ENCODE measurements at regions not wholly inside any gene's neighbourhood (a gene's known extent, or its start where the extent isn't known, plus 50 kb on each side); places are given as distances from the start of the nearest gene placed in this dataset.

- TF ChIP-seq CTCF (IDR thresholded peaks at IDR 0.05; ENCODE audit: low read depth, low read length, missing control alignments), result no peak
- no peak overlapping the region for H3K4me3 ChIP-seq (replicated peaks; ENCODE audit: low read depth, low read length)
- no peak for DNase-seq (ENCODE audit: extremely low read depth, low read depth)
Measured at GRCh38 chr12:105610459-105610858, 280.0 kb downstream of the C12orf75 start.

GRCh38 chr12:105611340-105611739, 280.8 kb downstream of the C12orf75 start:
- no peak for DNase-seq (ENCODE audit: extremely low read depth, low read depth)
- no peak for TF ChIP-seq CTCF (IDR thresholded peaks at IDR 0.05; ENCODE audit: low read depth, low read length, missing control alignments)
- no peak overlapping the region for H3K4me3 ChIP-seq (replicated peaks; ENCODE audit: low read depth, low read length)

- DNase-seq (ENCODE audit: extremely low read depth, low read depth), result no peak
- no peak overlapping the region for H3K4me3 ChIP-seq (replicated peaks; ENCODE audit: low read depth, low read length)
- no peak for TF ChIP-seq CTCF (IDR thresholded peaks at IDR 0.05; ENCODE audit: low read depth, low read length, missing control alignments)
Measured at GRCh38 chr12:105613269-105613668, 282.8 kb downstream of the C12orf75 start.

GRCh38 chr12:105613887-105614286, 283.4 kb downstream of the C12orf75 start:
- TF ChIP-seq CTCF (IDR thresholded peaks at IDR 0.05; ENCODE audit: low read depth, low read length, missing control alignments), result no peak
- no peak for DNase-seq (ENCODE audit: extremely low read depth, low read depth)
- no peak overlapping the region for H3K4me3 ChIP-seq (replicated peaks; ENCODE audit: low read depth, low read length)

DNA sequence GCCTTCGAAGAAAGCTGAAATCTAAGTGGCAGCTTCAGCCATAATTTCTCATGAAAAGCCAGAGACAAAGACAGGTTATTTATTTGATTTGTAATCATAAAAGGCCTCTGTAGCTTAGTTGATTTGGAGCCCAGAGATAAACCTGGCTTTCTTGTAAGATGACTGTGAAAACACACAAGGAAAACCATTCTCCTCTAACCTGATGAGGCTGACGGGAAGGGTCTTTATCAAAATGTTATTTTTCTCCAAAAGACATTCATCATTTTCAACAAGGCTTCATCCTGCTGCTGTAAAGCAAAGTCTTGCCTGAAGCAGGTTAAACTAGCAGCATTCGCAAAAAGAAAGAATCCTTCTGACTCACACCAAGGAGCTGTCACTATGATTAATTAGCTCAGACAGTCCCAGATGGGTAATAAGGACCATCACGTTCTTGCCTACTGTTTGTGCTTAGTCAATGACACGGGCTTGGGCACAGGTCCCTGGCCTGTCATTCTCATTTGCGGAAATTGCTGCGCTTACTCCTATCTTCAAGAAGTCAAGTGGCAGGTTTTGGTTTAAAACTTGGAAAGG, 286.6 kb downstream of the C12orf75 start:
- no peak for DNase-seq (ENCODE audit: extremely low read depth, low read depth)
- H3K4me3 ChIP-seq (replicated peaks; ENCODE audit: low read depth, low read length), result no peak overlapping the region
- no peak for TF ChIP-seq CTCF (IDR thresholded peaks at IDR 0.05; ENCODE audit: low read depth, low read length, missing control alignments)

GRCh38 chr12:105622220-105622619, 291.7 kb downstream of the C12orf75 start:
- DNase-seq (ENCODE audit: extremely low read depth, low read depth), result no peak
- TF ChIP-seq CTCF (IDR thresholded peaks at IDR 0.05; ENCODE audit: low read depth, low read length, missing control alignments), result no peak
- no peak overlapping the region for H3K4me3 ChIP-seq (replicated peaks; ENCODE audit: low read depth, low read length)
